OCI-M2 (cell line): ENCODE measurements at regions not wholly inside any gene's neighbourhood (a gene's known extent, or its start where the extent isn't known, plus 50 kb on each side); places are given as distances from the start of the nearest gene placed in this dataset.
"Not testable (repeated sequence)": the region's sequence is repeated elsewhere in the genome, so short reads cannot be mapped to it uniquely, and the experiment has no call there.

ENCODE experiments used
- DNase-seq: peaks from one replicate; lab custom pipeline; 2025; ENCODE audit not compliant: unreplicated experiment; lab: John Stamatoyannopoulos, UW

DNA sequence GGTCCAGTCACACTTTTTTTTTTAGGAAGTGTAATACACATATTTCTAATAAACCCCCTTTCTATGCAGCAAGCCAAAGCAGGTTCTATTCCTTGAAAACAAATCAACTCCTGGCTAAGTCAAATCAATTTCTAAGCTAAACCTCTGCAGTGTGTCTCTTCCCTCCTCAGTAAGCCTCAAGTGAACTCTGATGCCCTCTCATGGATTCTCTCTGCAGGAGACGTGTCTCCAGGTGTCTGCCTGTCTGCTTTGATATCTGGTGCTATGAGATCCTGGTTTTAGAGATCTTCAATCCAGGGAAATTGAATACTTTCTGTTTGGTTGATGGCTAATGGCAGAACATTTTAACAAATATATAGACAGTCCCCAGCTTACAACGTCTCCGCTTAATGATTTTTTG lies 791.7 kb downstream of the AACS start:
- no peak for DNase-seq

DNA sequence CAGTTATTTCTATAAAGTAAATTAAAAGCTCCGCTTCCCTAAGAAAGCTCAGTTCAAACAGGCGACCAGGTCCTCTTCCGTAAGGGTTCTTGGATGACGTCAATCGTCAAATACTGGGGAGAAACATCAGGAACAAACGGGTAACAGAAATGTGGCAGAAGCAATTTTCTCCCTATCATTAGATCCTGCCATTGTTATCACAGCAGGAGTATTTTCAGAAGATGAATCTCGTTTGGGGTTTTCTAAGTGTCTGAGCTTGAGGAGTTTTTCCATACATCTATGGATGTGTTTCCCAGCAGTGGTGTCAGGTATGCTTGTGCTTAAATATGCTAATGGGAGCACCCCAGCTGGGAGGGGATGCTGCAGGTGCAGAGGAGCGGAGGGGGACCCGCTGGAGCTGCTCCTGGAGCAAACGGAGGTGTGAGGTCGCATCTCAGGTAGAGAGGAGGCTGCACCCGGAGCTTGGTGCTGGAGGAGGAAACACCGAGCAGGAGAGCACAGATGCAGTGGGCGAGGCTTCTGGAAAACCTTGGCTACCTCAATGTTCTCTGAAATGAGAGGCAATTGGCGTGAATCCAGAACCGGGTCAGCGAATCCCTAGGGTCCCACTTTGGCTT lies 795.5 kb downstream of the AACS start:
- no peak for DNase-seq

DNA sequence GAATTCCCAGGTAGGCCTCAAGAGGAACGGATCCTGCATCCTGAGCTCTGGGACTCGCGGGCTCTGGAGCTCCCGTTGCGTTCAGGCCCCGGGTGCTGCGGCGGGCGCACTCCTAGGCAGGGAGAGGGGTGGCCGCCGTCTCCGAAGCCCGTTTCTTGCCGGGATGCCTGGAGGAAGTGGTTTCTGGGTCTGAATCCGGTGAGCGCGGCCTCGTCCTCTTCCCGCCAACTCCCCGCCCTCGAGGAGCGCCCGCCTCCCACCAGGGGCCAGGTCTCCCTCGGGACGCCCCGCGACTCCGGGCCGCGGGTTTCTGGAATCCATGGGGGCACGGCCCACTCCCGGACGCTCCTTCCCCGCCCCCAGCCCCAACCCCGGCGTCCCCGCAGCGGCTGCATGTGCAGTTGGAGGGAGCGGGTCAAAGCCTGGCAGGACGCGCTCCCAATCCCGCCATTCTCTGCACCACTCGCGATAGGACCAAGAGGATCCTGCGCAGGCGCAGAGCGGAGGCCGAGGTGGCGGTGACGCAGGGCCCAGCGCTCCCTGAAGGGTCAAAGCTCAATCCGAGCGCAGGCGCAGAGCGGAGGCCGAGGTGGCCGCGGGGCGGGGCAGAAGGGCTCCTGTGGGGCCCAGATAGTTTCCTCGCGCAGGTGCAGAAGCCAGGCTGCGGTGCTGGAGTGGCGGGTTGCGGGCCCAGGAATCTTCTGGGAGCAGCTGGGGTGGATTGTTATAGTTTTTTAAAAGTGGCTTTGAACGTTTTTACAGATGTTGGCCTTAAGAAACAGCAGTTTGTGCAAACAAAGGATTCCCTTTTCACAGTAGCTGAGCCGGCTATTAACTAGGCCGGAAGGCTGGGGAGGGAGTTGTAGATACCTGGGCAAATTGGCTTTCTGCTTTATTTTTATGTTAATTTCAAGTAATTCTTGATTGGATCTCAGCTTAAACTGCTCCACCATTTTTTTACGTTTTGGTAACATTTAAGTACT lies 796.4 kb downstream of the AACS start:
- DNase-seq: no peak

DNA sequence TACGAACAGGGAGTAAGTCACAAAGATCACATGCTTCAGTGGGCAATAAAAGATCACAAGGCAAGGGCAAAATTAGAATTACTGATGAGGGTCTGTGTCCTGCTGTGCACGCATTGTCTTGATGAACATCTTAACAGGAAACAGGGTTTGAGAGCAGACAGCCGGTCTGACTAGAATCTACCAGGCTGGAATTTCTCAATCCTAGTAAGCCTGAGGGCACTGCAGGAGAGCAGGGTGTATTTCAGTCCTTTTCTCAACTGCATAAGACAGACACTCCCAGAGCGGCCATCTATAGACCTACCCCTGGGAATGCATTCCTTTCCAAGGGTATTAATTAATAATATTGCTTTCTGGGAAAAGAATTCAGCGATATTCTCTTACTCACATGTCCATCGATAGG lies 800.0 kb downstream of the AACS start:
- not testable (repeated sequence) for DNase-seq

DNA sequence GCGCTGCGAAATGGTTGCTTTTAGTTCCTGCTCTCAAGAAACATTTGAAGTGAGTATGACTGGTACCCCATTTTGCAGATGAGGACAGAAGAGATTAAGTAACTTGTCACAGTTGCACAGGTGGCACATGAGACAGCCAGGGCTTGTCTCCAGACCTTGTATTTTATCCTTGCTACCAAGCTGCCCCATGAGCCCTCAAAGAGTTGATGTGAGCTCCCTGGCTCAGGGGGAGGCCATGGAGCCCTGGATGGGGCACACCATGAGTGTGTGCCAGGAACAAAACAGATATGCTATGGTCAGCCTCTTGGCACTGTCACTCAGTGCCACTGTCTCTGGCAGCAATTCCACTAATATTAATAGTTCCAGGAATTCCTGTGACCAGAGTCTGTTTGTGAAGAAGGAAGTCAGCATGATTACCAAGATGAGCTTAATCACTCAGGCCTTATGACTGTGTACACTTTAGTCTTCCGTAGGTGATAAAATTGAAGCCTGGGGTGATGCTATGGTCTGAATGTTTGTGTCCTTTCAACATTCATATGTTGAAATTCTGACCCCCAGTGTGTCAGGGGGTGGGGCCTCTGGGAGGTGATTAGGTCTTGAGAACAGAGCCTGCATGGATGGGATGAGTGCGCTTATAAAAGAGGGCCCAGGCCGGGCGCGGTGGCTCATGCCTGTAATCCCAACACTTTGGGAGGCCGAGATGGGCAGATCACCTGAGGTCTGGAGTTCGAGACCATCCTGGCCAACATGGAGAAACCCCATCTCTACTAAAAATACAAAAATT lies 806.8 kb downstream of the AACS start:
- no peak for DNase-seq

DNA sequence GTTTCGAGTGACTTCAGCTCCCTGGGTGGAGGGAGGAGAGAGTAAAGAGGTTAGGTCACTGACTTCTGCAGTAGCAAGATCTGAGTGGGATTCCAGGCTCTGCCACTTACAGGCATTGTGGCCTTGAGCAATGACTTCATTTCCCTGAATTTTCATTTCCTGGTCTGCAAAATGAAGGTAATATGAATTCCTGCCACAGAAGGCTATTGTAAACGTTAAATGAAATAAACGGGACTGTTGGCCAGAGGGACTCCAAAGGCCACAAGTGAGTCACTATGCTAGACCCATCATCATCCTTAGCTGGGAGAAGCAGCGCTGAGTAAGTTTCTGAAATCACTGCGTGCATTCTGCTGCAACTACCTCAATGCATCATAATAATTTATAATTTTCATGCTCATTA lies 807.8 kb downstream of the AACS start:
- DNase-seq: no peak

DNA sequence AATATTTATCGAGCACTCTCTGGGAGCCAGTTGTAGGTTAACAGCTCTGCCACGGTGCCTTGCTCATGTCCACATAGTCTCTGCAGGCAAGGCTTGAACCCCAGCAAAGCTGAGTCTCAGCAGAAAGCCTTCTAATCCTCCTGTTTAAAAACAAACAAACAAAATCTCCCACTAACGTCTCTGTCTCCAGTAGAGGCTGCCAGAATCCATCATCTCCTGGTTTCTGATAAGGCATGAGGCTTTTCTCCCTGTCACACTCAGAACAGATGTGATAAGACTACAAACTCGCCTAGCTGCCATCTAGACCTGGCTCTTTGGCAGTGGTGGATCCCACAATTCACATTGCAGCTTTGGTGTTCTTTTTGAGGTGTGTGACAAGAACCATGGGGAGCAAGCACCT lies 813.2 kb downstream of the AACS start:
- DNase-seq: no peak

DNA sequence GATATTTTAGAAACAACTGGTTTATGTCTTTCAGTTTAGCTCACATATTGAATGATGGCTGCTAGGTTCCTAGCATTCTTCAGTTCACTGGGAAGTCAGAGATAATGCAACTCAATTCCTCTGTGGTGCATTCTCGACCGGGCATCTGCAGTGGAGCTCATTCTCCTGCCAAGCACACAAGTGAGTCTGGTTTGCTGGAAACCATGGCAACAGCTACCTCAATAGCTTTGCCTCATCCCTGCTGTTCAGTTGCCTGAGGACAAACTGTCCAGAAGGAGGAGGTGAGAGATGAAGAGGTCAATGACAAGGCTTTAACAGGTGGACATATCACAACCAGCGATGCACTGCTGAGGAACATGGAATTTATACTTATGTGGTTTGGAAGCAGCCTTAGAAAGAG lies 816.9 kb downstream of the AACS start:
- no peak for DNase-seq

DNA sequence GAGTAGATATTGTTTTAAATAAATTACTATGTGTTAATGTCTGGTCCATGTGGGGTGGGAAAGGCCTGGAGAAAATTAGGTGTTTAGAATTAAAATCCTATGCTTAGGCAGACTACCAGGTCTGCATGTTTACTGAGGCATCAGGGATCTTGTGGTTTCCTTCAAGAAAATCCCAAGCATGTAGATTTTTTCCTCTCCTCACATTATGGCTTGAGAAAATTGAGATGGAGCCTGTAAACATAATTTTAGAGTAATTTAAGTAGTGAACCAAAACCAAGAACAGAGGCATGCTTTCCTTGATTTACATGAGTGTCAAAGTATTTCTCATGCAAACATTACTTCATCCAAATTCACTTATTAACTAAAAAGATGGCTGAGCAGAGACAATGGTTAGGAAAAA lies 823.7 kb downstream of the AACS start:
- DNase-seq: no peak

DNA sequence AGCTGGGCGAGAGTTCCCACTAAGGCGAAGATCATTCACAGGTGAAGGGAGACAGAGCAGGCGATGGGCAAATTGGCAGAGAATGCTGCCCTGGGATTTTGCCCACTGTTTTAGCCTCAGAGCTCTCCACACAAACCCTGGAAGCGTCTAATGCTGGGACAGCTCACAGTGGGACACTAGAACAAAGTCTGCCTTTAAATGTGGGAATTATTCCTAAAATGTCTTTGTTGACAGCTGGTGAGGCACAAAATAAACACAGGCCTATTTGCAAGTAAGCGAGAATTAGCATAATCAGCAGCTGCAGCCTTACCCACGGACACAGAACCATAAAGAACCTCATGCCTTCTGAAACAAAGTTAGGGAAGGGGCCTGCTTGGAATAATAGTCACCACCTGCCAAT lies 824.5 kb downstream of the AACS start:
- no peak for DNase-seq

DNA sequence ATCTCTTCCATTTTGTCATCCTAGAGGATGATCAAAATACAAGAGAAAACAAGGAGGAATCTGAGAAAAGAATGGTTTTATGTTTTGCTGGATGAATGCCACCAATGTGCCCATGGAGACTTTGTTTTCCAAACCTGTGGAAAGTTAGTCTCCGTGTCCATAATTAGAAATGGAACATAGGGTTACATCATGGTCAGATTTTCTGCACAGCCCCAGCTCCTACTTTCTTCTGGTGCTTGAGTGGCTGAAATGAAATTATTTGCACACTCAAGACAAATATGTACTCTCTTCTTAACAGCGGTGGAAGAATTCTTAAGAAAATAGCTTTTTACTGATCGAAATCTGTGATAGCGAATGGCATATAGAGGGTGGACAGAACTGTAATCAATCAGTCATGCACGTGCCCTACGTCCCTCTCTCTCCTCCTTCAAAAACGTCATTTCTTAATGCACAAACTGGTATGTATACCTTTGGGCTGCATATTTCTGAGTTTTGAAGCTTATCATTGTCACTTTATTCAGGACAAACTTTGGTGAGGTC lies 825.2 kb downstream of the AACS start:
- DNase-seq: no peak

DNA sequence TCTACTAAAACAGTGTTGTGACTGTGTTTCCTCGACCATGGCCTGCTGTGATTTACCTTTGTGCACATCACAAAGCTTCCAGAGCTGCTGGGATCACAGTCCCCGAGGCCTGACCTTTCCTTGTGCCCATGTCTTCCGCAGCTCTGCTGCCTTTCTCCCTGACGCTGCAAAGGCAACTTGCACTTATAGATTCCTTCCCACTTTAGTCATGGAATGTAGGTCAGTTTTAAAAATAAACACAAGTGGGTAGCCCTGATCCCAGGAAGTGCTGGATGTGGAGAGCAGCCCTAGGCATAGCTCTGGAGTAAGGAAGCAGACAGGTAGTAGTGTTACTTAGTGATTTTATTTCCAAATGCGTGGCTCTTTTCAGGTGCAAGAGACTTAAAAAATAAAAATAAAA lies 825.7 kb downstream of the AACS start:
- DNase-seq: no peak

DNA sequence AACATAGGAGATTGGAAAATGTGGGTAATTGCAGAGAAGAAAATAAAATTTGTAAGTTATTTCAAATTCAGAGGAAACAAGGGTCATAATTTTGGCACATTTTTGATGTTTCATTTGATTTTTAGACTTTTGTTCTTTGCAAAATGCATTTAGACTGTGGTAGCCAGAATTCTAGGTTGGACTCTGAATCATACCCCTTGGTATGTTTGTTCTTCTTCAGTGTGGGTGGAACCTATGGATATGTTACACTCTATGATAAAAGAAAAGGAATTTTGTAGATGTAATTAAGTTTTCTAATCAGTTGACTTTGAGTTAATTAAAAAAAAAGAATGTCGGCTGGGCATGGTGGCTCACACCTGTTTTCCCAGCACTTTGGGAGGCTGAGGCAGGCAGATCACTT lies 827.0 kb downstream of the AACS start:
- no peak for DNase-seq

DNA sequence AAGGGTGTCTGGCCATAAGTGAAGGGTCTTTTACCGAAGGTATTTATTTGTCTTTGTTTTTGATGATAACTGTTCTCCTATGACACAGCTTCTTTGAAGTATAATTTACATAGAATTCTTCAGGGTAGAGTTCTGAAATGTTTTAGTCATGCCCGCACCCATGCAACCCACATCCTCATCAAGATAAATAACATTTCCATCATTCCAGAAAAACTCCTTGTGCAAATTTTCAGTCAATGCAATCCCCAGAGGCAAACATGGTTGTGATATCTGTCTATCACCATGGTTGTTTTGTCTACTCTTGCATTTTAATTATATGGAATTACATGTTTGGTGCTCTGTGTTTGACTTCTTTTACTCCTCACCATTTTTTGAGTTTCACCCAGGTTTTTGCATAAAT lies 837.8 kb downstream of the AACS start:
- no peak for DNase-seq

DNA sequence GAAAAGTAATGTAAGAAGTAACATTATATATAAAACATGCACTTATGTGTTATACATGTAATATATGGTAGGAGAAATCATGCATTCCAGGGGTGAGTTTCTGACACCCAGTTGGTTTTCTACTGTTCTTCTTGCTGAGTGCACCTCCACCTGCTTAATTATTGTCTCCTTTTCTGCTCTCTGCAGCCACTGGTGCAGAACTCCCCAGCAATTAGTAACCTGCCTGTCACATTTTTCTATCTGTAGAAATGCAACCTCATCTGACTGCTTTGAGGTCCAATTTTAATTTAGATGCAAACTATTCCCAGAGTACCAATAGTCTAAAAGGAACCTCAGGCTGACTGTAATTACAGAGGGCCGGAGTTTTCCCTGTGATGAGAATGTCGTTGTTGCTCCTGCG lies 842.1 kb downstream of the AACS start:
- no peak for DNase-seq

DNA sequence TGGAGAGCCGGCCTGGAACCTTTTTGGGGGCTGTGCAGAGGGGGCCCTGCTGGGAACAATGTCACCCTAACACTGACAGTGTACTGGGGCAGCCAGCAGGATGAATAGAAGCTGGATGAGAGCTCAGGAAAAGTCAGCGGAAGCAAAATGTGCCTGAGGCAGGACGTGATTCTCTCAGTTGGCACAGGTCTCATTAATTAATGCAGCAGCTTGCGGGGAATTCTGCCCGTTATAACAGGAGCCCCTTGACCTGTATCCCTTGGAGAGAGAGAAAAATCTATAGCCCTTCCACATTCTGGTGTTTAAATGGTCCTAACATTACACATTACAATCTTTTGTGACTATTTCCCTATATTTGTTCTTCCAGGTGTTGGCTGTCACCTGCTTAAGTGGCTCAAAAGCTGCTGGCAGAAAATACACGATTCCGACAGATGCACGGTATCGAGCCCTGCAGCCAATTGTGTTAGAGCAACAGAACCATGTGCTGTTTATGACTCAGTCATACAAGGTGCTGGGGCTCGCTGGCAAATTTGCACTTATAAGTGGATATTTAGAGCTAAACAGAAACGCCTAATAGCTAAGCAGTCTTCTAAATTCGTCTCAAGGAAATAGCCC lies 854.7 kb downstream of the AACS start:
- no peak for DNase-seq

DNA sequence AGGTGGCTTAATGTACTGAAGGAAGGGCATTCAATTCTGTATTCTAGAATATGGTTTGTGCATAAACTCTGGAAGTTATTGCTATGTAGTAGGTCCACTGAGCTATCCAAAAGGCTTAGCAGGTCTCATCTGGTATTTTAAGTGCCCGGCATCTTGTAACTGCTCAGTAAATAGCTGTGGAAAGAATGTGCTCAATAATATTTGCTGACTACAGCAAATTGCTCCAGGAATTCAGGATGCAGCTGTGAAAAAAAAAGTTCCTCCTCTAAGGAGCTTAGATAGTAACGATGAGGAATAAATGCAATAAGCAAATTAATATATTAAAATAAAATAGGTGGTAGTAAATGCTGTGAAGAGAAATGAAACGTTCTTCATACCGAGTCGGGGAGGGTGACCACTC lies 857.1 kb downstream of the AACS start:
- DNase-seq: no peak

DNA sequence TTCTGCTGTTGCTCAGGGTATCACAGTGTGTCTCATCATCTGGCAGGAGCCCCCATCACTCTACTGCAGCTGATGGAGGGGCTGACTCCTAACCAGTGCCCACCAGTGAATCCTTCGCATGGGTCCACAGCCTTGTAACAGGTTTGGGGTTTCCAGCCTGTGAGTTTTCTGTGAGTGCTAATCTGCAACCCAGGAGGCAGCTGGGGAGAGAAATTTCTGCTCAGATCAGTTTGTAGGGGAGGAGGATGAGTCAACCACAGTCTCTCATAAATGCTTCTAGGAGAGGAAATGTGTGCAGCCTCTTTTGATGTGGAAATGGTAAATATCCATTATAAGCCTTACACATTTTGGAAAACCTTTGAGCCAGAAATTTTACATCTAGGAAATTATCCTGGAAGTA lies 871.3 kb downstream of the AACS start:
- DNase-seq: no peak

DNA sequence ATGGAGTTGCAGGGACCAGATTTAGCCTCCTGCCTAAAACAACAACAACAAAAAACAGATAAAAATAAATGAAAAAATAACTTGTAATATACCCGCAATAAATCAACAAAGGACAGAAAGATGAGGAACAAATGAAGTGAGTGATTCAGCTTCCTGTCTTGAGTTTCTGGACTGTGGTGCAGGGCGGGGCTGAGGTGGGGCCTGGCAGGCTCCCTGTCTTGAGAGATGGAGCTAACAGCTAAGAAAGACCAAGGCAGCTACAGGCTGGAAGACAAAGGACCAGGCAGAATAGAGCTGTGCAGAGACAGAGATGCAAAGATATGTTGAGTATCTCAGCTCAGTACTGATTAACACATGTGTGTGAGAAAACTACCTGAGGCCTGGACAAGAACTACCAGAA lies 879.2 kb downstream of the AACS start:
- no peak for DNase-seq

DNA sequence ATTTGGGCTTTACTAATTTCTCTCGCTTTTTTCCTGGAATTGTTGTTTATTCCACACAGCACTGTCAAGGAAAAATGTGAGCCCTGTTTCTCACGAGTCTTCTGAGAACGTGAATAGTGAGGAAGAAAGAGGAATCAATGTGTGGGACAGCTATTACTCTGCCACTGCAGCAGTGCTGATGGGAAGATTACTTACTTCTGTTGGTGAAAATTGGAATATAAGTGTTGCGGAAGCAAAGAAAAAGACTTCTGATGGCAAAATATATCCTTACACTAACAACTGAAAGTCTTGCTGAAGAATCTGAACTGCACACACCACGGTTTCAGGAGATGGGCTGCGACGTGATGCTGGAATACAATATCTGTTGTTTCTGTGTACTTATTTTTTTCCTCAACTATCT lies 884.2 kb downstream of the AACS start:
- DNase-seq: no peak

DNA sequence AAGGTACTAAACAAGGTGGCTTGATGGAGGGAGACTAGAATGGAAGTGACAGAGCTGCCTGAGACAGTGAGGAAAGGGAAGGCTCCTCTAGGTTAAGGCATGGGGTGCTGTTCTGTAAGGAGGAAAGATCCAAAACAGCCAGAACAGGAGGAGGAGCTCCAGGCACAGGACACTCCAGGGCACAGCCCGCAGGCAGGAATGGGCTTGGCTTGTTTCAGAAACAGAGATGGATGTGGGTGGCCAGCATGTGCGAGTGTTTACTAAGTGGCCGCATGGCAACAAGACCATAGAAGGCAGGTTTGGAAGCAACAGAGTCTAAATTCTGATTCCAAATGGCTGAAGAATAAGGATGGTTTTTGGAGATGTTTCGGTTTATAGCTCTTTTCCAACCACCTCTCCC lies 889.1 kb downstream of the AACS start:
- no peak for DNase-seq
